HG03064 (cell line): ENCODE measurements at regions not wholly inside any gene's neighbourhood (a gene's known extent, or its start where the extent isn't known, plus 50 kb on each side); places are given as distances from the start of the nearest gene placed in this dataset.
"Not testable (repeated sequence)": the region's sequence is repeated elsewhere in the genome, so short reads cannot be mapped to it uniquely, and the experiment has no call there.

Source experiments
- ATAC-seq: cut with Tn5 transposase; IDR thresholded peaks from one replicate; pipeline ENCODE4 v1.9.1; 2021; ENCODE audit warnings: low read depth; ENCODE audit not compliant: unreplicated experiment

GRCh38 chr21:13827201-13827600, 217.6 kb downstream of the POTED start:
- ATAC-seq: no peak

DNA sequence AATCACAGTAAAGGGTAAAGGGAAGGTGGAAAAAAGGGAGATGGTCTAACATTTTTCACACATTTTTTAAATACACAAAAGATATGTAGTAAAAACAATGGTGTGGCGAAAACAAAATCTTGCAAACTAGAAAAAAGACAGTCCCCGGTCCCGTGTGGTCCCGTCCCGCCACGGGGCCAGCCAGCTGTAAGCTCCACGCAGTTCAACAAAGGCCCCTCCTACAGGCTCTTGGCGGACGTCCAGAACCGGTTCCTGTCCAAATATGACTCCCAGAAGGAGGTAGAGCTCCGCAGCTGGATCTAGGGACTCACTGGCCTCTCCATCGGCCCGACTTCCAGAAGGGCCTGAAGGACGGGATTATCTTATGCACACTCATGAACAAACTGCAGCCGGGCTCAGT, 216.9 kb downstream of the POTED start:
- not testable (repeated sequence) for ATAC-seq

GRCh38 chr21:13825218-13825778, 215.7 kb downstream of the POTED start:
- ATAC-seq: not testable (repeated sequence)

GRCh38 chr21:13820286-13820685, 210.7 kb downstream of the POTED start:
- not testable (repeated sequence) for ATAC-seq

GRCh38 chr21:13812191-13812590, 202.6 kb downstream of the POTED start:
- ATAC-seq: not testable (repeated sequence)

GRCh38 chr21:13810559-13810958, 201.0 kb downstream of the POTED start:
- ATAC-seq: not testable (repeated sequence)

GRCh38 chr21:13806444-13806843, 196.9 kb downstream of the POTED start:
- ATAC-seq: not testable (repeated sequence)

GRCh38 chr21:13802757-13803156, 193.2 kb downstream of the POTED start:
- not testable (repeated sequence) for ATAC-seq
